Activated gamma-delta T cell (primary cell): ENCODE measurements at regions not wholly inside any gene's neighbourhood (a gene's known extent, or its start where the extent isn't known, plus 50 kb on each side); places are given as distances from the start of the nearest gene placed in this dataset.

Experiments
- DNase-seq: peaks from one replicate; lab custom pipeline; 2025; lab: John Stamatoyannopoulos, UW

GRCh38 chr1:30329802-30330557 lies 393.4 kb downstream of the MATN1 start:
- DNase-seq: no peak

- no peak for DNase-seq
These were observed 394.1 kb downstream of the MATN1 start for GRCh38 chr1:30329263-30329753.

GRCh38 chr1:30328401-30329262 lies 394.8 kb downstream of the MATN1 start:
- no peak for DNase-seq

GRCh38 chr1:30328100-30328370 lies 395.4 kb downstream of the MATN1 start:
- DNase-seq: no peak

- no peak for DNase-seq
These were observed 395.9 kb downstream of the MATN1 start for GRCh38 chr1:30327370-30328099.

- DNase-seq: no peak
These were observed 397.4 kb downstream of the MATN1 start for GRCh38 chr1:30325999-30326398.

- no peak for DNase-seq
These were observed 398.1 kb downstream of the MATN1 start for GRCh38 chr1:30325085-30325935.

- DNase-seq: no peak
These were observed 398.9 kb downstream of the MATN1 start for GRCh38 chr1:30324251-30325084.

- DNase-seq: no peak
These were observed 399.5 kb downstream of the MATN1 start for GRCh38 chr1:30323841-30324240.

GRCh38 chr1:30323352-30323751 lies 400.0 kb downstream of the MATN1 start:
- DNase-seq: no peak

GRCh38 chr1:30322859-30323257 lies 400.5 kb downstream of the MATN1 start:
- DNase-seq: no peak

- no peak for DNase-seq
These were observed 401.2 kb downstream of the MATN1 start for GRCh38 chr1:30321996-30322858.

GRCh38 chr1:30321246-30321910 lies 402.0 kb downstream of the MATN1 start:
- no peak for DNase-seq

GRCh38 chr1:30320581-30320890 lies 402.8 kb downstream of the MATN1 start:
- no peak for DNase-seq

GRCh38 chr1:30319765-30320580 lies 403.4 kb downstream of the MATN1 start:
- DNase-seq: no peak

- no peak for DNase-seq
These were observed 404.3 kb downstream of the MATN1 start for GRCh38 chr1:30318864-30319718.

- no peak for DNase-seq
These were observed 405.0 kb downstream of the MATN1 start for GRCh38 chr1:30318413-30318812.

- no peak for DNase-seq
These were observed 405.5 kb downstream of the MATN1 start for GRCh38 chr1:30317921-30318320.
